Endothelial cell of umbilical vein (primary cell): ENCODE measurements at regions not wholly inside any gene's neighbourhood (a gene's known extent, or its start where the extent isn't known, plus 50 kb on each side); places are given as distances from the start of the nearest gene placed in this dataset.
"Not testable (repeated sequence)": the region's sequence is repeated elsewhere in the genome, so short reads cannot be mapped to it uniquely, and the experiment has no call there.

Source experiments
- BruUV-seq: library from RNA; stranded (reverse); fragments of 400-500 nt; replicated peaks from 2 replicates; lab custom pipeline; 2021; lab: Mats Ljungman, UMichigan
- CTCF ChIA-PET: fragments of 300-600, 350-600 bp; sonication (Branson Sonifier 250); formaldehyde crosslinking; loops from one replicate; lab custom pipeline; 2021; ENCODE audit warnings: antibody characterized with exemption, inconsistent platforms; lab: Charles Lee
- POLR2A ChIA-PET: fragments of 300-600, 350-600 bp; sonication (Branson Sonifier 250); formaldehyde crosslinking; loops from one replicate; lab custom pipeline; 2021; ENCODE audit warnings: antibody characterized with exemption, inconsistent platforms; lab: Charles Lee
- DNase-seq: peaks from one replicate; pipeline ENCODE4 v3.0.0-alpha.2; 2011; ENCODE audit warnings: low read depth, low spot score
- FAIRE-seq: peaks from 2 replicates; lab custom pipeline; 2011; peaks lifted over from hg19 to GRCh38; lab: Jason Lieb, UNC
- H2AFZ ChIP-seq: 2 replicates; pipeline ENCODE4 v1.6.0; 2012; ENCODE audit warnings: low read depth, low read length, control low read depth, inconsistent platforms
- H3K27ac ChIP-seq: 2 replicates; pipeline ENCODE4 v1.5.1; 2011; ENCODE audit warnings: low read depth, mild to moderate bottlenecking, control low read depth, low read length, moderate library complexity; ENCODE audit not compliant: insufficient read depth
- H3K27me3 ChIP-seq, 2 experiments: 2 replicates each; pipeline versions ENCODE4 v1.6.0 to v1.6.1; 2011; ENCODE audit warnings: low read length in 2 of 2, mixed read lengths in 1 of 2; ENCODE audit not compliant: control insufficient read depth in 2 of 2, insufficient read depth in 2 of 2
- H3K36me3 ChIP-seq, 2 experiments: 2 replicates in 1 of 2; 3 replicates in 1 of 2; pipeline ENCODE4 v1.5.1; 2011; ENCODE audit warnings: low read length in 2 of 2, mild to moderate bottlenecking in 1 of 2, moderate library complexity in 1 of 2; ENCODE audit not compliant: control insufficient read depth in 2 of 2, insufficient read depth in 2 of 2; ENCODE audit errors: extremely low read depth in 1 of 2
- H3K4me1 ChIP-seq: 3 replicates; pipeline ENCODE4 v1.5.1; 2011; ENCODE audit warnings: mild to moderate bottlenecking, low read length; ENCODE audit not compliant: control insufficient read depth, insufficient read depth; ENCODE audit errors: extremely low read depth
- H3K4me2 ChIP-seq: 2 replicates; pipeline ENCODE4 v1.6.1; 2011; ENCODE audit warnings: low read length, control low read depth, mixed read lengths; ENCODE audit not compliant: insufficient read depth
- H3K4me3 ChIP-seq, 3 experiments: fragments of 200-600 bp in 1 of 3; sonication (generic), shearing (Covaris generic) in 1 of 3; replicated peaks in 1 of 3; 2 replicates each; pipeline ENCODE4 v1.5.1; 2011 to 2016; ENCODE audit warnings: control low read depth in 3 of 3, low read length in 3 of 3, mild to moderate bottlenecking in 2 of 3, inconsistent platforms in 1 of 3, low read depth in 1 of 3, moderate library complexity in 1 of 3; ENCODE audit not compliant: insufficient read depth in 1 of 3
- H3K79me2 ChIP-seq: 2 replicates; pipeline ENCODE4 v1.6.0; 2012; ENCODE audit warnings: low read length, inconsistent platforms; ENCODE audit not compliant: control insufficient read depth, insufficient read depth
- H3K9ac ChIP-seq: replicated peaks from 2 replicates; pipeline ENCODE3; 2011; ENCODE audit warnings: low read length, control low read depth; ENCODE audit not compliant: insufficient read depth; ENCODE audit errors: extremely low read depth
- H3K9me1 ChIP-seq: replicated peaks from 3 replicates; pipeline ENCODE4 v1.6.0; 2011; ENCODE audit warnings: mild to moderate bottlenecking, low read length; ENCODE audit not compliant: control insufficient read depth, insufficient read depth; ENCODE audit errors: extremely low read depth
- H3K9me3 ChIP-seq: replicated peaks from 2 replicates; pipeline ENCODE4 v1.5.1; 2012; ENCODE audit warnings: low read length, inconsistent platforms; ENCODE audit not compliant: control insufficient read depth, insufficient read depth
- H4K20me1 ChIP-seq: replicated peaks from 2 replicates; pipeline ENCODE3; 2011; ENCODE audit warnings: mild to moderate bottlenecking, low read length; ENCODE audit not compliant: control insufficient read depth, insufficient read depth; ENCODE audit errors: extremely low read depth
- dilution Hi-C: fragments of 300-500 bp; cut with MboI; formaldehyde crosslinking; loops from one replicate; pipeline ENCODE4 v1.15.0; 2019; ENCODE audit warnings: low sequenced_read_pairs; ENCODE audit not compliant: extremely low pct_ligation_motif_present
- intact Hi-C: fragments of 100-400 bp; cut with micrococcal nuclease; formaldehyde crosslinking; loops from one replicate; pipeline ENCODE4 v1.10.0; 2022

- POLR2A ChIA-PET, H4K20me1 ChIP-seq, H3K27ac ChIP-seq, intact Hi-C loops, H3K36me3 ChIP-seq, H3K79me2 ChIP-seq, H3K4me1 ChIP-seq, DNase-seq, BruUV-seq, FAIRE-seq, H3K9ac ChIP-seq, CTCF ChIA-PET, H3K9me1 ChIP-seq, H3K27me3 ChIP-seq, H2AFZ ChIP-seq, H3K4me3 ChIP-seq, H3K4me2 ChIP-seq, H3K9me3 ChIP-seq, dilution Hi-C loops: not testable (repeated sequence)
These were observed 255.1 kb downstream of the OR4F29 start for GRCh38 chr1:196366-196765.

DNA sequence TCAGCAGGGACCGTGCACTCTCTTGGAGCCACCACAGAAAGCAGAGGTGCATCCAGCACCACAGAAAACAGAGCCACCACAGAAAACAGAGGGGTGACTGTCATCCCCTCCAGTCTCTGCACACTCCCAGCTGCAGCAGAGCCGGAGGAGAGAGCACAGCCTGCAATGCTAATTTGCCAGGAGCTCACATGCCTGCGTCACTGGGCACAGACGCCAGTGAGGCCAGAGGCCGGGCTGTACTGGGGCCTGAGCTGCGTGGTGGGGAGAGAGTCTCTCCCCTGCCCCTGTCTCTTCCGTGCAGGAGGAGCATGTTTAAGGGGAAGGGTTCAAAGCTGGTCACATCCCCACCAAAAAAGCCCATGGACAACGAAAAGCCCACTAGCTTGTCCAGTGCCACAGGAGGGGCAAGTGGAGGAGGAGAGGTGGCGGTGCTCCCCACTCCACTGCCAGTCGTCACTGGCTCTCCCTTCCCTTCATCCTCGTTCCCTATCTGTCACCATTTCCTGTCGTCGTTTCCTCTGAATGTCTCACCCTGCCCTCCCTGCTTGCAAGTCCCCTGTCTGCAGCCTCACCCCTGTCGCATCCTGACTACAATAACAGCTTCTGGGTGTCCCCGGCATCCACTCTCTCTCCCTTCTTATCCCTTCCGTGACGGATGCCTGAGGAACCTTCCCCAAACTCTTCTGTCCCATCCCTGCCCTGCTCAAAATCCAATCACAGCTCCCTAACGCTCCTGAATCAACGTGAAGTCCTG, 260.0 kb downstream of the OR4F29 start:
- H3K27ac ChIP-seq, H3K27me3 ChIP-seq, H3K4me2 ChIP-seq, DNase-seq, H4K20me1 ChIP-seq, H3K9ac ChIP-seq, dilution Hi-C loops, FAIRE-seq, CTCF ChIA-PET, BruUV-seq, H3K9me1 ChIP-seq, H3K4me1 ChIP-seq, POLR2A ChIA-PET, H3K9me3 ChIP-seq, H2AFZ ChIP-seq, H3K4me3 ChIP-seq, H3K79me2 ChIP-seq, H3K36me3 ChIP-seq, intact Hi-C loops: not testable (repeated sequence)

- H3K9me1 ChIP-seq, H3K9ac ChIP-seq, FAIRE-seq, H3K4me3 ChIP-seq, CTCF ChIA-PET, dilution Hi-C loops, H3K36me3 ChIP-seq, H3K79me2 ChIP-seq, H3K27me3 ChIP-seq, POLR2A ChIA-PET, intact Hi-C loops, BruUV-seq, H3K4me1 ChIP-seq, H3K9me3 ChIP-seq, DNase-seq, H2AFZ ChIP-seq, H3K4me2 ChIP-seq, H3K27ac ChIP-seq, H4K20me1 ChIP-seq: not testable (repeated sequence)
These were observed 260.8 kb downstream of the OR4F29 start for GRCh38 chr1:190678-191077.

GRCh38 chr1:189915-190314, 261.6 kb downstream of the OR4F29 start:
- H3K36me3 ChIP-seq, H3K4me1 ChIP-seq, CTCF ChIA-PET, H3K79me2 ChIP-seq, FAIRE-seq, BruUV-seq, H4K20me1 ChIP-seq, H3K9me3 ChIP-seq, POLR2A ChIA-PET, H3K4me3 ChIP-seq, H3K9ac ChIP-seq, H3K27ac ChIP-seq, H3K4me2 ChIP-seq, DNase-seq, H2AFZ ChIP-seq, intact Hi-C loops, H3K9me1 ChIP-seq, dilution Hi-C loops, H3K27me3 ChIP-seq: not testable (repeated sequence)
